ENCODE measurements at regions not wholly inside any gene's neighbourhood (a gene's known extent, or its start where the extent isn't known, plus 50 kb on each side); places are given as distances from the start of the nearest gene placed in this dataset.
"Not testable (repeated sequence)": the region's sequence is repeated elsewhere in the genome, so short reads cannot be mapped to it uniquely, and the experiment has no call there.

- CTCF ChIA-PET: no interaction called here
- no TSS peak for BruUV-seq (replicated peaks)
- ATAC-seq: no peak
These were observed 93.8 kb upstream of the YWHAQ start for GRCh38 chr2:9724565-9724964.

GRCh38 chr2:9725106-9725505 lies 94.3 kb upstream of the YWHAQ start:
- Histone ChIP-seq H3F3A (ENCODE audit: low read length, unreplicated experiment) (no peaks in the 10 kb centered on the region), H3K27me3 (ENCODE audit: low read length) (no peaks in the 10 kb centered on the region), H3K9me3 (ENCODE audit: low read length) (no peaks in the 10 kb centered on the region), H3K79me2 (ENCODE audit: low read length) (no peaks in the 10 kb centered on the region), H4K20me1 (ENCODE audit: low read length) (no peaks in the 10 kb centered on the region), H3K27ac (ENCODE audit: low read length) (no peak overlapping the region), H3K4me1 (ENCODE audit: insufficient read depth, low read length) (no peaks in the 10 kb centered on the region), H3K4me2 (ENCODE audit: low read length) (no peak overlapping the region), H3K4me3 (ENCODE audit: low read length) (no peak overlapping the region), H3K9me2 (replicated peaks; ENCODE audit: low read length) (no peaks in the 10 kb centered on the region), H2AFZ (ENCODE audit: low read length) (no peak overlapping the region), H3K36me3 (ENCODE audit: low read depth, low read length) (no peaks in the 10 kb centered on the region), H3K9ac (ENCODE audit: low read length) (no peak overlapping the region)
- TF ChIP-seq EZH2phosphoT487 (IDR thresholded peaks at IDR 0.05; ENCODE audit: borderline replicate concordance, low read length) (no peak), CTCF (conservative IDR thresholded peaks at IDR 0.05; ENCODE audit: low read depth, low read length) (no peak), EZH2 (IDR thresholded peaks at IDR 0.05; ENCODE audit: low read length, unreplicated experiment) (no peak)
- DNase-seq (no peak), ATAC-seq (no peak)
- intact Hi-C loops (cut with micrococcal nuclease): no loop called here
- CTCF ChIA-PET: no interaction called here
- POLR2A ChIA-PET (ENCODE audit: unreplicated experiment): no interaction called here
- no TSS peak for BruUV-seq (replicated peaks)

More at GRCh38 chr2:9724565-9724964, 93.8 kb upstream of the YWHAQ start:
- Histone ChIP-seq H3K4me2 (ENCODE audit: low read length) (no peak overlapping the region), H3K9me2 (replicated peaks; ENCODE audit: low read length) (no peaks in the 10 kb centered on the region), H3K36me3 (ENCODE audit: low read depth, low read length) (no peaks in the 10 kb centered on the region), H3K4me3 (ENCODE audit: low read length) (no peak overlapping the region), H3K4me1 (ENCODE audit: insufficient read depth, low read length) (no peaks in the 10 kb centered on the region), H3K9ac (ENCODE audit: low read length) (no peak overlapping the region), H3F3A (ENCODE audit: low read length, unreplicated experiment) (no peaks in the 10 kb centered on the region), H3K27ac (ENCODE audit: low read length) (no peak overlapping the region), H3K79me2 (ENCODE audit: low read length) (no peaks in the 10 kb centered on the region), H2AFZ (ENCODE audit: low read length) (no peak overlapping the region), H3K27me3 (ENCODE audit: low read length) (no peaks in the 10 kb centered on the region), H4K20me1 (ENCODE audit: low read length) (no peaks in the 10 kb centered on the region), H3K9me3 (ENCODE audit: low read length) (no peaks in the 10 kb centered on the region)
- TF ChIP-seq CTCF (conservative IDR thresholded peaks at IDR 0.05; ENCODE audit: low read depth, low read length): no peak
- POLR2A ChIA-PET (ENCODE audit: unreplicated experiment): no interaction called here
- DNase-seq: no peak
- intact Hi-C loops (cut with micrococcal nuclease): no loop called here

- POLR2A ChIA-PET (ENCODE audit: unreplicated experiment); H3K27ac ChIP-seq (ENCODE audit: low read length); H3K9ac ChIP-seq (ENCODE audit: low read length); H2AFZ ChIP-seq (ENCODE audit: low read length); intact Hi-C loops (cut with micrococcal nuclease); H3K4me2 ChIP-seq (ENCODE audit: low read length); H3F3A ChIP-seq (ENCODE audit: low read length, unreplicated experiment); H4K20me1 ChIP-seq (ENCODE audit: low read length); H3K27me3 ChIP-seq (ENCODE audit: low read length); H3K9me2 ChIP-seq (replicated peaks; ENCODE audit: low read length); H3K4me3 ChIP-seq (ENCODE audit: low read length); H3K4me1 ChIP-seq (ENCODE audit: insufficient read depth, low read length); H3K9me3 ChIP-seq (ENCODE audit: low read length); H3K36me3 ChIP-seq (ENCODE audit: low read depth, low read length); ATAC-seq; H3K79me2 ChIP-seq (ENCODE audit: low read length); BruUV-seq (replicated peaks); CTCF ChIA-PET; DNase-seq: not testable (repeated sequence)
These were observed 95.2 kb upstream of the YWHAQ start for GRCh38 chr2:9726016-9726415.

- H4K20me1 ChIP-seq (ENCODE audit: low read length); H3K4me3 ChIP-seq (ENCODE audit: low read length); H3K9ac ChIP-seq (ENCODE audit: low read length); H3K27ac ChIP-seq (ENCODE audit: low read length); DNase-seq; H3K36me3 ChIP-seq (ENCODE audit: low read depth, low read length); H2AFZ ChIP-seq (ENCODE audit: low read length); H3K9me2 ChIP-seq (replicated peaks; ENCODE audit: low read length); H3K9me3 ChIP-seq (ENCODE audit: low read length); CTCF ChIA-PET; POLR2A ChIA-PET (ENCODE audit: unreplicated experiment); H3F3A ChIP-seq (ENCODE audit: low read length, unreplicated experiment); ATAC-seq; BruUV-seq (replicated peaks); H3K4me1 ChIP-seq (ENCODE audit: insufficient read depth, low read length); H3K27me3 ChIP-seq (ENCODE audit: low read length); intact Hi-C loops (cut with micrococcal nuclease); H3K4me2 ChIP-seq (ENCODE audit: low read length); H3K79me2 ChIP-seq (ENCODE audit: low read length): not testable (repeated sequence)
These were observed 99.7 kb upstream of the YWHAQ start for GRCh38 chr2:9730523-9730922.
